ENCODE measurements at regions not wholly inside any gene's neighbourhood (a gene's known extent, or its start where the extent isn't known, plus 50 kb on each side); places are given as distances from the start of the nearest gene placed in this dataset.

DNA sequence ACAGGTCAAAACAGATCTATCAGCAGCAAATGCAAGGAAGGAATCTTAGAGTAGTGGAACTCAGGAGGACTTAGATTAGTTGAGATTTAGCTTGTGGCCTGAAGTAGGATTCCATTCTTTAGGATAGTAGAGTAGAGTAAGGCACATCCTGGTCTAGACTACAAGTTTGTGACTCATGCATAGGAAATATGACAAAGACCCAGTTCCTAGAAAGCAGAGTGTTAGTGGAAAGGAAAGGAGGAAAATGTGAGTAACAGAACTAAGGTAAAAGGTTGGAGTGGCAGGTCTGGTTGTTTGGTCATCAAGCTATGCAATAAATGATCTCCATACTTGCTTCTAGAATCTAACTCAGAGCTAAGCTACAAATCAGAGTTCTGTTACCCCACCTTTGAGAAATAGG is 595.0 kb downstream of the ACTRT1 start:
- TF ChIP-seq CTCF (conservative IDR thresholded peaks at IDR 0.05) (no peak), EZH2 (IDR thresholded peaks at IDR 0.05; ENCODE audit: low read depth) (no peak)
